RCC 7860 (cell line): ENCODE measurements at regions not wholly inside any gene's neighbourhood (a gene's known extent, or its start where the extent isn't known, plus 50 kb on each side); places are given as distances from the start of the nearest gene placed in this dataset.
"Not testable (repeated sequence)": the region's sequence is repeated elsewhere in the genome, so short reads cannot be mapped to it uniquely, and the experiment has no call there.

Experiments used
- DNase-seq: peaks from one replicate; pipeline ENCODE4 v3.0.0-alpha.2; 2015; ENCODE audit warnings: low spot score
- FAIRE-seq: peaks from 2 replicates; lab custom pipeline; 2012; peaks lifted over from hg19 to GRCh38; lab: Jason Lieb, UNC

DNA sequence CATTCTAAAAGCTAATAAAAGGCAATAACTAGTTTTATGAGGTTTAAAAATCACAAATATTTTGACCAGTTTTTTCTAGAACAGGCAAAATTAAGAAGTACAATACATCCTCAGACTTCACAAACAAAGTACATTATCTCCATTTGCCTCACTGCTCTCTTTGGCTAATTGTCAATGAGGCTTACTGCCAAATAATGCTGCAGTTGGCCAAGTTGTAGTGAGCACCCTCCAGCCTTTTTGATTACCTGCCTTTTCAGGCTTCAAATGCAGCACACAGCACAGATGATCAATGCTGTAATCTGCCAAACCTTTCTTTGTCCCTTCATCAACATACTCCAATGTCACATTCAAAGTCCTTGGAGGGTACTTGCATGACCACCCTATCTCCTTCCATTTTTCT lies 605.2 kb downstream of the KLHL13 start:
- FAIRE-seq (no peak), DNase-seq (no peak)

DNA sequence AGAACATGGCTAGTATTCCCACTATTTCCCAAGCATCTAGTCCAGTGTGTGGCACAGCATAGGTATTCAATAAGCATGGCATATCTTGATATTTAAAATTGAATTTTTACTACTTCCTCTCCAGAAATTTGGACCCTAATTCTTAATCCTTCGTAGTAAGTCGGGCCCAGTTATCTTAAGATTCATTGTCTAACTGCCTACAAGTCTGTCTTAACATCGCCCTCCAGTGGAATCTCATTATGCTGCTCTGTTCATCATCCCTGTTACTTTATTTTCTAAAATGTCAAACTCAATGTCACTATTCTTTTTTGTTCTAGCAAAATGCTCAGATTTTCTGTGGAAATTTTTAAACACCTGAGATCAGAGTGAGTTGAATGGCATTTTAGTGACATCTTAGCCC lies 606.2 kb downstream of the KLHL13 start:
- no peak for FAIRE-seq
- no peak for DNase-seq

DNA sequence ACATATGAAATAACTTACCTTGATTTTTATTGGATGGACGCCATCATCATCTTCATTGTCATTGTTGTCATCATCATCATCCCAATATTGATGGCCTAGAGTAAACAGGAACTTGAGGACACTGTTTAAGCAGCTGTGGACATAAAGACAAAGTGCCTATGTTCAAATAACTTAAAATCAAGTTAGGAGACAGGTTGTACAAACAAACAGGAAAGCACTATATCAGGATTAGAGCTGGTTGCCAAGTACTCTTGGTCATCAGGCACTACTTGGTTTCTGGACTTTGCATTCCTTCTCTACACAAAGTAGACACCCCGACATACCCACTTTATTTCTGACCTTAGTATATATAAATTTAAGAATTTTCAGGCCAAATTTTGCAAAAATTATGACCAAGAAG lies 608.6 kb downstream of the KLHL13 start:
- DNase-seq: no peak
- no peak for FAIRE-seq

DNA sequence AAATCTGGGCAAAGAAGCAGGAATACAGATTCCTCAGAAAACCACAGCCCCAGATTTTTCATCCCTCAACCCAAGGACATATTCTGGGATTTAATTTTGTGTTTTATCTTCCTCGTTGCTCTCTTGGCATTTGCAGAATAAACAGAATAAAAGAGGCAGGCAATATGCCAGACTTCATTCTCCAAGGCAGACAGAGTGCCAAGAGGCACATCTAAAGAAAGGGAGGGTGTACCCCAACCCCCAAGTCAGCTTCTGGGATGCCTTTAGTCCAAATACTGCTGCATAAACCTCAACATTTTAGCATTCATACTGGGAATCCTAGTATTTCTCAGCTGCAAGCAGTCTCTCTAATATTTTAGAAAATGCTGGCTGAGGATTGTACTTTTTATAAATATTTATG lies 629.2 kb downstream of the KLHL13 start:
- DNase-seq (no peak), FAIRE-seq (no peak)

DNA sequence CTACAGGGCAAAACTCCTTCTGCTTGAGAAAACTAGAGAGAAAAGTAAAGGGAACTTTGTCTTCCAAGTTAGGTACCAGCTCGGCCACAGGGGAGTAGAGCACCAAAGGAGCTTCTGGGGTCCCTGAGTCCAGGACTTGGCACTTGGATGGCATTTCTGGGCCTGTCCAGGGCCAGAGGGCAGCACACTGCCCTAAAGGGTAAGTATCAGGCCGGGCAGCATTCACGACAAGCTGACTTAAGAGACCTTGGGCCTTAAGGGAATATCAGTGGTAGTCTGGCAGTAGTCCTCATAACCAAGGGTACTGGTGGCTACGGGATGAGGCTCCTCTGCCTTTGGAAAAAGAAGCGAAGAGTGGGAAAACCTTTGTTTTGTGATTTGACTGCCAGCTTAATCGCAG lies 632.7 kb downstream of the KLHL13 start:
- DNase-seq: no peak
- FAIRE-seq: no peak

DNA sequence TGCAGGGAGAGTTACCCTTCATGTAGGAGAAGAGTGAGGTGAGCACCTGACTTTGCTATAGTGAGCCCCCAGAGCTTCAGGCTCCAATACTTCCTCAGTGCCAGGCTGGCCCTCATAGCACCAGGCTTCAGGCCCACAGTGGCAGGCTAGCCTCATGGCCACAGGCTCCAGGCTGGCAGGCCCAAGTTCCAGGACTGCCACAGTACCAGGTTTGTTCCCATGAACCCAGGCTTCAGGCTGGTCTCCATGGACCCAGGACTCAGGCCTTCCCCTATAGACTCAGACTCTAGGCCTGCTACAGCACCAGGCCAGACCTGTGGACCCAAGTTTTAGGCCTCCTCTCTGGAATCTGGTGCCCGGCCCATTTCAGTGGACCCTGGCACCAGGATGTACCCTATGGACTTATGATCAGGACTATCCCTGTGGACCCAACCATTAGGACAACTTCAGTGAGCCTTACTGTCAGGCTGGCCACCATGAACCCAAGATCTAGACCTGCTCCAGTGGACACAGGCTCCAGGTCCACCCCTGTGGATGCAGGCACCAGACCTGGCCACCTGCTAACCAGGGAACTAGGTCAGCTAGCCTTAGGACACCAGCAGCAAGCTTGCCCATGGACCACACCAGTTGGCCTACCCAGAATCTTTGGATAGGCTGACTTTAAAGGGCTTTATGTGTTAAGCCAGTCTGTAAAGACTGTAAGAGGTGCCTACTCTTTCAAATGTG lies 658.2 kb downstream of the KLHL13 start:
- FAIRE-seq (no peak), DNase-seq (no peak)

DNA sequence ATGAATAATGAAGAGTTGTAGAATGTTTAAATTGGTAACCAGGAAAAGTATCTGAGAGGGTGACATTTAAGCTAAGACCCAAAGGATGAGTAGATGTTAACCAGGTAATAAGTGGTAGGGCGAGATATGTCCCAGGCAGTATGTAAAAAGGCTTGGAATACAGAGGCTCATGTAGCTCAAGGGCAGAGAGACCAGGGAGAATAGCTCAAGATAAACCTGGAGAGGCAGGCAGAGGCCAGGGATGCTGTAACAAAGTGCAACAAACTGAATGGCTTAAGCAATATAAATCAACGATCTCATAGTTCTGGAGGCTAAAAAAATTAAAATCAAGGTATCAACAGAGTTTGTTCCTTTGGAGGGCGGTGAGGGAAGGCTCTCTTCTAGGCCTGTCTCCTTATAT lies 660.8 kb downstream of the KLHL13 start:
- DNase-seq (no peak), FAIRE-seq (no peak)

DNA sequence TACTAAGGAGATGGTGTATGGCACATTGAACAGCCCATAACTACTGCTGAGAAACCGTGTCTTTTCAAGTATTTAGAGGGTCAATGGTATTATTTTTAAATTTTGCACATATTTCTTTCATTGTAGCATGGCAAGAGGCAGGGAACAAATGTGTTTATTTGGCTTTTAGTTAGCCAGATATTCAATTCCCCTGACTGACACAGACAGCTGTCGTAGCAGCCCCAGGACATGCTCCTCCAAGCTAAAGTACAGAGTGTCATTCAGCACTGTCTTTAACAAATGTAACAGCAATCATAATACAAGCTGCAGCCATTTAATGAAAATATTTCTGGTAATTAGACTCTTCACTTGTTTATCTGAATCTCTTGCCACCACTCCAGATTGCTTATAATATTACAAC lies 687.1 kb downstream of the KLHL13 start:
- FAIRE-seq: no peak
- no peak for DNase-seq

DNA sequence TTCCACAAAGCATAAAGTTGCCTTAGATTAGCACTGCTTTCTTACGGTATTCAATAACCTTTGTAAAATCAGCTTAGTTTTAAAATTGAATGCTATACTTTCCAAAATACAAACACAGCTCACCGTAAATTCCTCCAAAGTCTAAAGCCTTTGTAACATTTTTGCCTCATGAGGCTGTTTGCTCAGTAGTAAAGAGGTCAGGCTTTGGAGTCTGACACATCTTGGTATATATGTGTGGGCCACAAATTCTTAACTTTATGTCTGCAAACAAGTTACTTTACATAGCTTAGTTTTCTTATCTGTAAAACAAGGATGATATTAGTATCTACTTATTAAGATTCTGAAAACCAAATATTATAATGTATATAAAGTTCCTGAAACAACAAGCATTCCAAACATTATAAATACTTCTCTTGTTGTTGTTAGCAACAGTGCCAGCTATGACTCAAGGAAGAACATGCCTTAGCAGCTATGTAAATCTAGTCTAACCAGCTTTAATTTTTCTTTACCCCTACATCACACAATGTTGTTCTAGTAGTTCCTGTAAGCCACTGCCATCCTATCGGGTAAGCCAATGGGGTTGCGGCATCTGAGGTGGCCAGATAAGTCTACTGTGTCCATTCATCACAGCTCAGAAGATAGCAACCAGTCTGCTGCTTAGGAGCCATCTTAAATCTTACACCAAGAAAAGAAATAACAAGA lies 709.0 kb downstream of the KLHL13 start:
- no peak for FAIRE-seq
- DNase-seq: no peak

DNA sequence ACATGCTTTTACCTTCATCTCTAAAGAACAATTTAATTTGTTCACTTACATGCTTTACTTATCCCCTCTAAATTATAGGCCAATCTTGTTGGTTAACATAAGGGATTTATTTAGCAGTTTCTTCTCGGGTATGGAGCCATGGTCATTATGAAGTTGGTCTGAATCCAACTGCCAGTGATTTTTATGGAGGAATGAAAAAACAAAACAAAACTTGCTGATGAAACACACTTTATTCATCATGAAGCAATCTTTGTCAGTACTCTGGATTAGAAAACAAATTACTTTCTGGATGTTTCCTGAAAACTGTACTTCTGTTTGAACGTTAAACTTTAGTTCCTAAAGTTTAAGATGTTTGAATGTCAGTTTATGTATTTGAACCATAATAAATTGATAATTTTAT lies 715.8 kb downstream of the KLHL13 start:
- no peak for FAIRE-seq
- DNase-seq: no peak

DNA sequence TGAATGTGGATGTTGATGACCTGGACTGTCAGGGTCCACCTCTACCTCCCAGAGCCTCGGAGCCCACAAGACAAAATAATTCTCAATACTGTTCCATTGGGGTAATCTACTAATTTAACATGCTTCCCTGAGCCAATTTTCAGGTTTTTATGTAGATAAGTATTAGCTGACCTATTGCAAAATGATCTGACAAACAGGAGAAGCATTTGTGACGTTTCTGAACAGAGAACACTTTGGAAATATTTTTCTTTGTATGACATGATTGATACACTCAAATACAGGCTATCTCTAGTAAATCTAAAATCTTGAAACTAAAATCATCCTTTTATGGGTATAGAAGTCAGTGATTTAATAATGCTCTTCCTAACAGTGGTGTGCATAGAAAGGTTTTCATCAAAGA lies 716.6 kb downstream of the KLHL13 start:
- DNase-seq (no peak), FAIRE-seq (no peak)

DNA sequence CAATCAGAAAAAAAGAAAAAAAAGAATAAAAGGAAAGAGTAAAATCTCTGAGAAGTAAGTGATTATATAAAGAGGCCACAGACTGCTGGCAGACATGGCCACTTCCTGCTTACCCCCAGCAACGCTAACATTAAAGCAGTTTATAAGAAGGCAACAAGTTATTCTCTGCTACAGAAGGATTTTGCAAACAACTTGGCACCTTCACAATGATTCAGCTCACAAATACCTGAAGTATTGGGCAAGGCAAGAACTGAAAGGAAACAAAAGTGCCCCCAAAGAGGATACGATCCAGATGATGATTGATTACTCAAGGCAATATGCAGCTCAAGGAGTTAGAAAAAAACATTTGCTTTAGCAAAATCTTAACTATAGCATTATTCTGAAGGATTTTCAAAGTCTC lies 718.8 kb downstream of the KLHL13 start:
- FAIRE-seq: no peak
- DNase-seq: no peak

DNA sequence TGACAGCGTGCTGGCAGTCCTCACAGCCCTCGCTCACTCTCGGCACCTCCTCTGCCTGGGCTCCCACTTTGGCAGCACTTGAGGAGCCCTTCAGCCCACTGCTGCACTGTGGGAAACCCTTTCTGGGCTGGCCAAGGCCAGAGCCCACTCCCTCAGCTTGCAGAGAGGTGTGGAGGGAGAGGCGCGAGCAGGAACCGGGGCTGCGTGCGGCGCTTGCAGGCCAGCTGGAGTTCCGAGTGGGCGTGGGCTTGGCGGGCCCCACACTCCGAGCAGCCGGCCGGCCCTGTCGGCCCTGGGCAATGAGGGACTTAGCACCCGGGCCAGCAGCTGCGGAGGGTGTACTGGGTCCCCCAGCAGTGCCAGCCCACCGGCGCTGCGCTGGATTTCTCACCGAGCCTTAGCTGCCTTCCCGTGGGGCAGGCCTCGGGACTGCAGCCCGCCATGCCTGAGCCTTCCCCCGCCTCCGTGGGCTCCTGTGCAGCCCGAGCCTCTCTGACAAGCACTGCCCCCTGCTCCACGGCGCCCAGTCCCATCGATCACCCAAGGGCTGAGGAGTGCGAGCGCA lies 722.0 kb downstream of the KLHL13 start:
- DNase-seq: not testable (repeated sequence)

DNA sequence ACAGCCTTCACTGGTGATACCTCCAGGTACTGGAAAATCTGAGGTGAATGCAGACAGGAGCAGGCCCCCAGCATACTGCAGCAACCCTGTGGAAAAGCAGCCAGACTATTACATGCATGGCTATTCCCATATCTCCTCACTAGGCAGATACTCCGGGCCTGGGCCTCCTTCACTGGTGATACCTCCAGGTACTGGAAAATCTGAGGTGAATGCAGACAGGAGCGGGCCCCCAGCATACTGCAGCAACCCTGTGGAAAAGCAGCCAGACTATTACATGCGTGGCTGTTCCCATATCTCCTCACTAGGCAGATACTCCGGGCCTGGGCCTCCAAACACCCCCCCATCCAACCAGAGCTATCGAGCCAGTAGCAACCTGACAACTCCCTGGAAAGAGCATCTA lies 724.2 kb downstream of the KLHL13 start:
- not testable (repeated sequence) for FAIRE-seq, DNase-seq

More for the DNA sequence above, 722.0 kb downstream of the KLHL13 start:
- not testable (repeated sequence) for FAIRE-seq

DNA sequence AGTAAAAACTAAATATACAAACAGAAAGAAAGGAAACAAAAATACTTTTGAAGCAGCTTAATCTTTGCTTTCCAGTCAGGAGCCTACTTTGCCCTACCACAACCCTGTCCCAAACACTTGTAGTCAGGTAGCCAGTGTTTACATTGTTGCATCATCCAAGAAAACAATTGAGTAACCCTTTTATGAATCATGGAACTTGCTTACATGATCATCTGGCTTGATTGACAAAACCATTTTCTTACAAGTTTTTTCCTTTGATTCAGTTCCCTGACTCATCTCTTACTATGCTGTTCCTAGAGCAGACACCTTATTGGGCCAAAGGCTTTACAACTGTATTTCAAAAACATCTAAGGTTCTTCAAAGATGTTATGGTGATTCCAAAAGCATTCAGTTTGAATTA lies 740.1 kb downstream of the KLHL13 start:
- FAIRE-seq (no peak), DNase-seq (no peak)

DNA sequence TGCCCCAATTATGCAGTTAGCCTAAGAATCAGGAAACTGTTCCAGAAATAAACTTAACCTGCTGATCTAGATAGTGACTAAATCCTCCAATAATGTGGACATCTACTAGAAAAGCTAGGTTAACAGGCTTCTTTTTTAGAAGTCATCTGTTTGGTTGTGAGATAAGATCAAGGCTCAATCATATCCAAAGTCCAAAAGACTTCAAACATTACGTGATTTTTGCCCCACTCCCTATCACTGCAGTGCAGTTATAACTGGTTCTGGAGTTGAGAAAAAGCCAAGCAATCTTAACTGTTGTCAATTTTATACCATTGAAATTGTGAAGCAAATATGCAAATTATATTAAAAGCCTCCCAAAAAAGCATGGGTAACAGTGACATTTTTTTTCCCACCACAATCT lies 781.4 kb downstream of the KLHL13 start:
- FAIRE-seq: no peak
- no peak for DNase-seq

DNA sequence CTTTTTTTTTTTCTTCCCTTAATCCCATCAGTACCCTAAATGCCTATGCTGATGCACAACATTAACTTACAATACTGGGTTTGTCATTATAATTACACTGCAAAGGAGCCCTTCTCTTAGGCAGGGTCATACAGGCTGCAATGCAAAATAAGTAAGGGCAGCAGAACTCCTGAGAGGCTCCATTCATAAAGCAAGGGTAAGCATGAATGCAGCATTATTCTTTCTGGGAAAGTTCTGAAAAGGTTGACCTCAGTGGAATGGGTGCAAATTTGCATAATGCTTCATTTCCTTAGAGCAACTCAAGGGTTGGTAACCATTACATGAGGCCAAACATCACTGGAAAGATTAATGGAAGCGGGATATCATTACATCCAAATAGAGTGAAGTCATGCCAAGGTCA lies 789.2 kb downstream of the KLHL13 start:
- no peak for DNase-seq
- FAIRE-seq: no peak

DNA sequence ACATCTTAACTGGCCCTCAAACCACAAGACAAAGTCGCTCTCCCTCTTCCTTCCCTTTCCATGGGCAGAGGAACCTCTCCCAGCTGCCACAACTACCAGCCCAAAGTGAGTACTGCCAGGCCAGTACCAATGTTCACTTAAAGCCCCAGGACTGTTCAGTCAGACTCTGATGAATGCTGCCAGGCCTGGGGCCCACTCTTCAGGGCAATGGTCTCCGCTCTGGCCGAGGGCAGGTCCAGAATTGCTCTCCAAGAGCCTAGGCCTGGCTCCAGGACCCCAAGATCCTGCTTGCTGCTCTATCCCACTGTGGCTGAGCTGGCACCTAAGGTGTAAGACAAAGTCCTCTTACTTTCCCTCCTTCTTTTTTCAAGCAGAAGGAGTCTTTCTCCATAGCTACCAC lies 790.9 kb downstream of the KLHL13 start:
- DNase-seq: no peak

DNA sequence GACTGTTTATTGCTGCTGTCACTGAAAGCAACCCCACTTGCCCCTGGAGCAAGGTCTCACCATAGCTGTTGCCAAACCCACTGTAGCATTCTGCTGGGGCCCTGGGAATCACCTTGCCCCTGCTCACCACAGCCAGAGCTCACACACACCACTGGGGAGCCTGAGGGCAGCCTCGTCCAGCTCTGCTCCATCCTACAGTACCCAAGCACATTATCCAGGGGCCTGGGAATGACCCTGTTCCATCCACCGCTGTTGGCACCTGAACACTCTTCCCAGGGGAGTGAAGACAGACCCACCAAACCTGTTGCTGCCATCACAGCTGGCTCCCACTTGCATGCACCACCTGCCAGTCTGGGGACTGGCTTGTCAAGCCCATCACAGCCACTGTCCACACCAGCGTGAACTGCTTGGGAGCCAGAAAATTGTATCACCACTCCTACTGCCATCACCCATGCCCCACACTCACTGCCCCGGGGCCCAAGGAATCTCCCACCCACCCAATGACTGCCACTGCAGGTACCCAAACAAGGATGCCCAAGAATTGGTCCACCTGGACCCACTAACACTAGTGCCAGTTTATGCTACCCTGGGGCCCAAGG lies 811.3 kb downstream of the KLHL13 start:
- FAIRE-seq: no peak
- no peak for DNase-seq

More for the DNA sequence above, 790.9 kb downstream of the KLHL13 start:
- FAIRE-seq: no peak

DNA sequence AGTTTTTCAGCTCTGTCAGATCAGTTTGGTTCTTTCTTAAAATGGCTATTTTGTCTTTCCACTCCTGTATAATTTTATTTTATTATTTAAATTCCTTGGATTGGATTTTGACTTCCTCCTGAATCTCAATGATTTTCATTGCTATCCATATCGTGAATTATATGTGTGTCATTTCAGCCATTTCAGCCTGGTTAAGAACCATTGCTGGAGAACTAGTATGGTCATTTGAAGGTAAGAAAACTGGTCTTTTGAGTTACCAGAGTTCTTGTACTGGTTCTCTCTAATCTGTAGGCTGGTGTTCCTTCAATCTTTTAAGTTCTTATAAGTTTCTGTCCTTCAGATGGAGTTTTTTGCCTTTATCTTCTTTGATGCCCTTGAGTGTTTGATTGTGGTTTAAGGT lies 815.5 kb downstream of the KLHL13 start:
- no peak for FAIRE-seq
- no peak for DNase-seq

DNA sequence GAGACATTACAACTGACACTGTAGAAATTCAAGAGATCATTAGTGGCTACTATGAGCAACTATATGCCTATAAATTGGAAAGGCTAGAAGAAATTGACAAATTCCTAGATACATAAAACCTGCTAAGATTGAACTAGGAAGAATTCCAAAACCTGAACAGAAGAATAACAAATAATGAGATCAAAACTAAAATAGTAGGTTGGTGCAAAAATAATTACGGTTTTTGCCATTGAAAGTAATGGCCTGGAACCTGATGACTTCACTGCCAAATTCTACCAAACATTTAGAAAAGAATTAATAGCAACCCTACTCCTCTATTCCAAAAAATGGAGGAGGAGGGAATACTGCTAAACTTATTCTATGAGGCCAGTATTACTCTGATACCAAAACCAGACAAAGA lies 824.9 kb downstream of the KLHL13 start:
- FAIRE-seq (no peak), DNase-seq (no peak)

DNA sequence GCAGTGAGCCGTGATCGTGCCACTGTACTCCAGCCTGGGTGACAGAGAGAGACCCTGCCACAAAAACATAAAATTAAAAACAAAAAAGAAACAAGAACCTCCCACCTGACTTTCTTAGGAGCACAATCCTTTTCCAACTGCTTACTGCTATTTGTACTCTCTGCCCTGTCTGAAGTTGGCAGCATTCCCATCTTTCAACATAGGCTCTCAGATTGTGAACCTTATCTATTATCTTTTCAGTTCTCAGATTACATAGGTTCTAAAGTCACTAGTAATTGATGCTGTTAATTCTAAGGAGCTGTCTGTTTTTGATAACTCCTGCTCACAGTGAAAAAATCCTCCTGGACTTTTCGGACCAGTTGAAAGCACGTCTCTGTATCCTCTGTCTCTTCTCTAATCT lies 812.2 kb upstream of the CT83 start:
- DNase-seq (no peak), FAIRE-seq (no peak)
